ENCODE measurements at regions not wholly inside any gene's neighbourhood (a gene's known extent, or its start where the extent isn't known, plus 50 kb on each side); places are given as distances from the start of the nearest gene placed in this dataset.

GRCh38 chr12:64950711-64951298 lies 126.4 kb downstream of the TBC1D30 start:
- H3K36me3 ChIP-seq (ENCODE audit: insufficient read depth, low read length), result no peaks in the 10 kb centered on the region
- no peak overlapping the region for H2AFZ ChIP-seq (ENCODE audit: low read length)
- 0 out of 2 replicates have a peak, but pooled peaks cover 4% of the 10 kb centered on the region for H3K9me2 ChIP-seq (replicated peaks; ENCODE audit: insufficient read depth, low read length)
- no peaks in the 10 kb centered on the region for H3K27me3 ChIP-seq (ENCODE audit: low read length)
- no peaks in the 10 kb centered on the region for H3K79me2 ChIP-seq (ENCODE audit: low read length)
- H3K4me2 ChIP-seq (ENCODE audit: low read depth, low read length, poor library complexity, severe bottlenecking), result no peak overlapping the region
- no peaks in the 10 kb centered on the region for H4K20me1 ChIP-seq (ENCODE audit: insufficient read depth, low read depth, low read length)
- H3K9me3 ChIP-seq (ENCODE audit: low read length), result no peaks in the 10 kb centered on the region
- H3K4me3 ChIP-seq (ENCODE audit: low read length), result no peak overlapping the region
- H3K27ac ChIP-seq (ENCODE audit: low read length), result no peak overlapping the region
- no peak for DNase-seq
- no peaks in the 10 kb centered on the region for H3K4me1 ChIP-seq (ENCODE audit: low read length)
- no peak overlapping the region for H3K9ac ChIP-seq (ENCODE audit: low read length)

GRCh38 chr12:64951944-64952343 lies 127.5 kb downstream of the TBC1D30 start:
- no peak for DNase-seq
- Histone ChIP-seq H3K27me3 (ENCODE audit: low read length) (no peaks in the 10 kb centered on the region), H3K9me2 (replicated peaks; ENCODE audit: insufficient read depth, low read length) (0 out of 2 replicates have a peak, but pooled peaks cover 4% of the 10 kb centered on the region), H3K79me2 (ENCODE audit: low read length) (no peaks in the 10 kb centered on the region), H3K36me3 (ENCODE audit: insufficient read depth, low read length) (no peaks in the 10 kb centered on the region), H3K27ac (ENCODE audit: low read length) (no peak overlapping the region), H4K20me1 (ENCODE audit: insufficient read depth, low read depth, low read length) (no peaks in the 10 kb centered on the region), H3K4me3 (ENCODE audit: low read length) (no peak overlapping the region), H3K4me1 (ENCODE audit: low read length) (no peaks in the 10 kb centered on the region), H3K9me3 (ENCODE audit: low read length) (no peaks in the 10 kb centered on the region), H3K4me2 (ENCODE audit: low read depth, low read length, poor library complexity, severe bottlenecking) (no peak overlapping the region), H2AFZ (ENCODE audit: low read length) (no peak overlapping the region), H3K9ac (ENCODE audit: low read length) (no peak overlapping the region)

- 0 out of 2 replicates have a peak, but pooled peaks cover 4% of the 10 kb centered on the region for H3K9me2 ChIP-seq (replicated peaks; ENCODE audit: insufficient read depth, low read length)
- H3K4me2 ChIP-seq (ENCODE audit: low read depth, low read length, poor library complexity, severe bottlenecking), result no peak overlapping the region
- no peak overlapping the region for H3K4me3 ChIP-seq (ENCODE audit: low read length)
- no peaks in the 10 kb centered on the region for H3K4me1 ChIP-seq (ENCODE audit: low read length)
- no peak overlapping the region for H2AFZ ChIP-seq (ENCODE audit: low read length)
- H3K36me3 ChIP-seq (ENCODE audit: insufficient read depth, low read length), result no peaks in the 10 kb centered on the region
- DNase-seq, result no peak
- no peaks in the 10 kb centered on the region for H3K79me2 ChIP-seq (ENCODE audit: low read length)
- H4K20me1 ChIP-seq (ENCODE audit: insufficient read depth, low read depth, low read length), result no peaks in the 10 kb centered on the region
- H3K27me3 ChIP-seq (ENCODE audit: low read length), result no peaks in the 10 kb centered on the region
- H3K9ac ChIP-seq (ENCODE audit: low read length), result no peak overlapping the region
- no peaks in the 10 kb centered on the region for H3K9me3 ChIP-seq (ENCODE audit: low read length)
- no peak overlapping the region for H3K27ac ChIP-seq (ENCODE audit: low read length)
Measured at GRCh38 chr12:64955746-64956145, 131.3 kb downstream of the TBC1D30 start.

GRCh38 chr12:64965920-64966319 lies 141.5 kb downstream of the TBC1D30 start:
- Histone ChIP-seq H2AFZ (ENCODE audit: low read length) (no peak overlapping the region), H3K27me3 (ENCODE audit: low read length) (no peaks in the 10 kb centered on the region), H3K9ac (ENCODE audit: low read length) (no peak overlapping the region), H3K4me2 (ENCODE audit: low read depth, low read length, poor library complexity, severe bottlenecking) (no peak overlapping the region), H3K4me1 (ENCODE audit: low read length) (no peaks in the 10 kb centered on the region), H3K9me3 (ENCODE audit: low read length) (no peaks in the 10 kb centered on the region), H3K36me3 (ENCODE audit: insufficient read depth, low read length) (no peaks in the 10 kb centered on the region), H3K4me3 (ENCODE audit: low read length) (no peak overlapping the region), H3K9me2 (replicated peaks; ENCODE audit: insufficient read depth, low read length) (no peaks in the 10 kb centered on the region), H3K79me2 (ENCODE audit: low read length) (no peaks in the 10 kb centered on the region), H3K27ac (ENCODE audit: low read length) (no peak overlapping the region), H4K20me1 (ENCODE audit: insufficient read depth, low read depth, low read length) (no peaks in the 10 kb centered on the region)
- DNase-seq, result no peak

GRCh38 chr12:64968989-64969819 lies 144.8 kb downstream of the TBC1D30 start:
- H3K4me3 ChIP-seq (ENCODE audit: low read length), result no peak overlapping the region
- H3K9me3 ChIP-seq (ENCODE audit: low read length), result no peaks in the 10 kb centered on the region
- H4K20me1 ChIP-seq (ENCODE audit: insufficient read depth, low read depth, low read length), result no peaks in the 10 kb centered on the region
- no peak for DNase-seq
- H3K79me2 ChIP-seq (ENCODE audit: low read length), result no peaks in the 10 kb centered on the region
- H3K4me1 ChIP-seq (ENCODE audit: low read length), result no peaks in the 10 kb centered on the region
- no peaks in the 10 kb centered on the region for H3K36me3 ChIP-seq (ENCODE audit: insufficient read depth, low read length)
- no peaks in the 10 kb centered on the region for H3K27me3 ChIP-seq (ENCODE audit: low read length)
- H2AFZ ChIP-seq (ENCODE audit: low read length), result no peak overlapping the region
- H3K9me2 ChIP-seq (replicated peaks; ENCODE audit: insufficient read depth, low read length), result no peaks in the 10 kb centered on the region
- H3K27ac ChIP-seq (ENCODE audit: low read length), result no peak overlapping the region
- H3K9ac ChIP-seq (ENCODE audit: low read length), result no peak overlapping the region
- no peak overlapping the region for H3K4me2 ChIP-seq (ENCODE audit: low read depth, low read length, poor library complexity, severe bottlenecking)

GRCh38 chr12:64976131-64976530 lies 145.0 kb downstream of the WIF1 start:
- no peak overlapping the region for H2AFZ ChIP-seq (ENCODE audit: low read length)
- H3K36me3 ChIP-seq (ENCODE audit: insufficient read depth, low read length), result no peaks in the 10 kb centered on the region
- no peaks in the 10 kb centered on the region for H3K79me2 ChIP-seq (ENCODE audit: low read length)
- no peak overlapping the region for H3K27ac ChIP-seq (ENCODE audit: low read length)
- no peaks in the 10 kb centered on the region for H3K9me2 ChIP-seq (replicated peaks; ENCODE audit: insufficient read depth, low read length)
- H3K4me3 ChIP-seq (ENCODE audit: low read length), result no peak overlapping the region
- H4K20me1 ChIP-seq (ENCODE audit: insufficient read depth, low read depth, low read length), result no peaks in the 10 kb centered on the region
- H3K4me2 ChIP-seq (ENCODE audit: low read depth, low read length, poor library complexity, severe bottlenecking), result no peak overlapping the region
- H3K9me3 ChIP-seq (ENCODE audit: low read length), result no peaks in the 10 kb centered on the region
- DNase-seq, result no peak
- no peak overlapping the region for H3K9ac ChIP-seq (ENCODE audit: low read length)
- H3K27me3 ChIP-seq (ENCODE audit: low read length), result no peaks in the 10 kb centered on the region
- no peaks in the 10 kb centered on the region for H3K4me1 ChIP-seq (ENCODE audit: low read length)

- H3K9me3 ChIP-seq (ENCODE audit: low read length), result no peaks in the 10 kb centered on the region
- H3K27me3 ChIP-seq (ENCODE audit: low read length), result no peaks in the 10 kb centered on the region
- H3K9ac ChIP-seq (ENCODE audit: low read length), result no peak overlapping the region
- H3K36me3 ChIP-seq (ENCODE audit: insufficient read depth, low read length), result no peaks in the 10 kb centered on the region
- no peaks in the 10 kb centered on the region for H3K9me2 ChIP-seq (replicated peaks; ENCODE audit: insufficient read depth, low read length)
- no peaks in the 10 kb centered on the region for H4K20me1 ChIP-seq (ENCODE audit: insufficient read depth, low read depth, low read length)
- no peaks in the 10 kb centered on the region for H3K4me1 ChIP-seq (ENCODE audit: low read length)
- H3K79me2 ChIP-seq (ENCODE audit: low read length), result no peaks in the 10 kb centered on the region
- H3K4me3 ChIP-seq (ENCODE audit: low read length), result no peak overlapping the region
- H2AFZ ChIP-seq (ENCODE audit: low read length), result no peak overlapping the region
- H3K4me2 ChIP-seq (ENCODE audit: low read depth, low read length, poor library complexity, severe bottlenecking), result no peak overlapping the region
- H3K27ac ChIP-seq (ENCODE audit: low read length), result no peak overlapping the region
- no peak for DNase-seq
Measured at GRCh38 chr12:64983771-64984278, 137.3 kb downstream of the WIF1 start.

- Histone ChIP-seq H3K36me3 (ENCODE audit: insufficient read depth, low read length) (no peaks in the 10 kb centered on the region), H3K4me2 (ENCODE audit: low read depth, low read length, poor library complexity, severe bottlenecking) (no peak overlapping the region), H3K9ac (ENCODE audit: low read length) (no peak overlapping the region), H3K27ac (ENCODE audit: low read length) (no peak overlapping the region), H3K9me3 (ENCODE audit: low read length) (no peaks in the 10 kb centered on the region), H2AFZ (ENCODE audit: low read length) (no peak overlapping the region), H3K4me1 (ENCODE audit: low read length) (no peaks in the 10 kb centered on the region), H3K4me3 (ENCODE audit: low read length) (no peak overlapping the region), H3K9me2 (replicated peaks; ENCODE audit: insufficient read depth, low read length) (no peaks in the 10 kb centered on the region), H4K20me1 (ENCODE audit: insufficient read depth, low read depth, low read length) (no peaks in the 10 kb centered on the region), H3K27me3 (ENCODE audit: low read length) (no peaks in the 10 kb centered on the region), H3K79me2 (ENCODE audit: low read length) (no peaks in the 10 kb centered on the region)
- DNase-seq, result peak; percentile 16
Measured at GRCh38 chr12:64991121-64991611, 129.9 kb downstream of the WIF1 start.

All from Karpas-422 (cell line).